HG02678 (cell line): ENCODE measurements at regions not wholly inside any gene's neighbourhood (a gene's known extent, or its start where the extent isn't known, plus 50 kb on each side); places are given as distances from the start of the nearest gene placed in this dataset.

Source experiments
- ATAC-seq: cut with Tn5 transposase; IDR thresholded peaks from one replicate; pipeline ENCODE4 v1.9.1; 2021; ENCODE audit warnings: mild to moderate bottlenecking, moderate library complexity; ENCODE audit not compliant: unreplicated experiment

- no peak for ATAC-seq
These were observed 249.7 kb upstream of the HS3ST5 start for GRCh38 chr6:114592506-114592905.

- ATAC-seq = no peak
These were observed 245.9 kb upstream of the HS3ST5 start for GRCh38 chr6:114588726-114589125.

DNA sequence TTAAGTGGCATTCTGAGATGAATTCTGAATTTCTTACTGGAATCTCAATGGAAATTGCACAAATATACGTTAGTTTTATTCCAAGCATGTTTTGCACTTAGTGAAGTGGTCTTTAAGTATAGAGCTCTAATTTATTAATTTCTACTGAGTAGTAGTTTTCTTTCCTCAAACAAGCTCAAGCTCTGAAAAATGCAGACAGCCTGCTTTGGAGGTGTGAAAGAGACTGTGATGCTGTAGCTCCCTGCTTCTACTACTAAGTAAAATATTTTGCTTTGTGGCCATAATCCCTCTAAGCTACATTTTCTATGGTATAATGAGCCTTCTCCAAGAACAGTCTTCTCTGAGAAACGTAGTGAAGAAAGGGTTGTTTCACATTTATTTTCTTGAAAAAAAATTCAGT, 243.5 kb upstream of the HS3ST5 start:
- ATAC-seq = no peak

GRCh38 chr6:114581293-114581692, 238.5 kb upstream of the HS3ST5 start:
- ATAC-seq = no peak

- ATAC-seq = no peak
These were observed 238.1 kb upstream of the HS3ST5 start for GRCh38 chr6:114580882-114581281.

- ATAC-seq = no peak
These were observed 236.7 kb upstream of the HS3ST5 start for GRCh38 chr6:114579486-114579885.

DNA sequence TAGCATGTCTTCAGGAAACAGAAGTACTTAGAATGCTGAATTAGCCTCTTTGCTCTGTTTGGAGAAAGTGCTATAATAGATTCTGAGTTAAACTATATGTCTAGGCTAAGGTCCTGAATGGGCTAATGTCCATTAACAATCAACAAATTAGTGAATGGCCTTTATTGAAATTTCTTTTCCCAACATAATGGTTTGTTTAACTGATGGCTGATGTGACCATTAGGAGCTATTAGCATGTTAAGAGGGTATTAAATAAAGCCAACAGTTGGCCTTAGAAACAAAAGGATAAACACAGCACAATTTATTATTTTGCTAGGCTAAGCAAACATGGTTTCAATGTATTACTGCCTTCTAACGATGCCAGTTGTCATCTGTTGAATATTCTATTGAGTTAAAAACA, 234.3 kb upstream of the HS3ST5 start:
- ATAC-seq = no peak

DNA sequence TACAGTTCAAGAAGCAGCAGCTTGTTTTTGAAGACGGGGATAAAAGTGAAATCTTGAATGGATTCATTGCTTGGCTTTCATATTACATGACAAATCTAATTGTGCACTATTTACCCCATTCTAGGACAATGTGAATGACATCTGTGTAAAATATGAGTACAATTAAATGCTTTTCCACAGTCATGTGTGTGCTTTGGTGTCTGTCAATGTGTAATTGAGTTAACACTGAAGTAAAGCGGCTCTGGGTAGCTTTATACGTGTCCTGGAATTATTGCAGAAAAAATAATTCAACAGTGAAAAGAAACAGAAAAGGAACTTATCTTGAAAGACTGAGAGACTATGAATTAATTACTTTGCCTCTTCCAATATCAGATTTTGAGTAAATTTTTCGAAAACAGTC, 233.5 kb upstream of the HS3ST5 start:
- no peak for ATAC-seq

GRCh38 chr6:114569669-114570068, 226.8 kb upstream of the HS3ST5 start:
- ATAC-seq = no peak

- ATAC-seq = no peak
These were observed 221.6 kb upstream of the HS3ST5 start for GRCh38 chr6:114564302-114564933.

DNA sequence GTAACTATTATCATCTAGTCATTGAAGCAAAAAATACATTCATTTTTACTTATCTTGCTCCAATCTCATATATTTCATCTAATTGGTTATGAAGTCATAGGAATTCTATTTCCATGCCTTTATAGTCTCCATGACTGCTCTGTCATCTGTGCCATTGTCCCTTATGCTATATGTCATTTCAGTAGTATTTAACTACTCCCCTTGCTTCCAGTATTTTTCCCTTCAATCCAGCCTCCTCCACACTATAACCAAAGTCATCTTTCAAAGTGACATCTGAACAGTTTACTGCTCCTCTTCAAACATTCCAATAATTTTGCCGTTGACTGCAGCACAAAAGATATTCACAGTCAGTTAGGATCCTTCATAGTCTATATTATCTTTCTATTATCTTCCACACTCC, 216.6 kb upstream of the HS3ST5 start:
- ATAC-seq = no peak

DNA sequence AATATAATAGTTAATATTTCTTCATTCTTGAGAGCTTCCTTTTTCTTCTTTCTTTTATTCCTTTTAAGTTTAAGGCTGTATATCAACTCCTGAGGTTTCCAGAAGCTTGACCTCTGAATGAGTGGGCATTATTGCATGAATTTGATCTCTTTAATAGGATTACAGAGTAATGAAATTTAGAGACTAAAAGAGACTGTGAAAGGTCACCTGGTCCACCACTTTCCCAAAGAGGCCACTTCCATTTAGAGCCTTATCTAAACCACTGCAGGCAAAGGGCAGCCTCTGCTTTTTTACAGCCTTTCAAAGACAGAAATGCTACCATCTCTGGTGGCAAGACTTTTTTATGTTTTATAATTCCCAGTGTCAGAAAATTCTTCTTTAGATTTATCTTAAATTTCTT, 215.3 kb upstream of the HS3ST5 start:
- ATAC-seq = no peak

GRCh38 chr6:114556846-114557488, 214.1 kb upstream of the HS3ST5 start:
- no peak for ATAC-seq

- ATAC-seq = no peak
These were observed 207.5 kb upstream of the HS3ST5 start for GRCh38 chr6:114550316-114550715.

GRCh38 chr6:114543696-114544095, 200.9 kb upstream of the HS3ST5 start:
- ATAC-seq = no peak

- no peak for ATAC-seq
These were observed 199.0 kb upstream of the HS3ST5 start for GRCh38 chr6:114541794-114542193.

- ATAC-seq = no peak
These were observed 195.2 kb upstream of the HS3ST5 start for GRCh38 chr6:114537977-114538376.

DNA sequence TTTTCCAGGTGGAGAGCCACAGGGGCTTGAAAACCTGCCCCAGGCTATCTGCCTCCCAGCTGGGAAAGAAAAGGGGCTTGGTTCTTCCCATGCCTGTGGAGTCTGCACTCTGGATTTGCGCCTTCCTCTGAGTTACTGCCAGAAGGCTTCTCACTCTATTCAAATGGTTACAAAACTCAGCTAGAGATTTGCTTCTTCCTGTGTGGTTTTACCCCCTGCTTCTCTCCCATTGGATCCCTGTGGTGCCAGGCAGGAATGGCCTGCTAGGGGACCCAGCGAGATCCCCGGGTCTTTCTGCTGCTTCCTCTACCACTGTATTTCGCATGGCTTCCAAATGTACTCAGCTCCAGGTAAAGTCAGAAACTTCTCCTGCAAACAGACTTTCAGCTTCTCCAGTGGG, 192.0 kb upstream of the HS3ST5 start:
- ATAC-seq = no peak

- ATAC-seq = no peak
These were observed 181.3 kb upstream of the HS3ST5 start for GRCh38 chr6:114524081-114524480.

DNA sequence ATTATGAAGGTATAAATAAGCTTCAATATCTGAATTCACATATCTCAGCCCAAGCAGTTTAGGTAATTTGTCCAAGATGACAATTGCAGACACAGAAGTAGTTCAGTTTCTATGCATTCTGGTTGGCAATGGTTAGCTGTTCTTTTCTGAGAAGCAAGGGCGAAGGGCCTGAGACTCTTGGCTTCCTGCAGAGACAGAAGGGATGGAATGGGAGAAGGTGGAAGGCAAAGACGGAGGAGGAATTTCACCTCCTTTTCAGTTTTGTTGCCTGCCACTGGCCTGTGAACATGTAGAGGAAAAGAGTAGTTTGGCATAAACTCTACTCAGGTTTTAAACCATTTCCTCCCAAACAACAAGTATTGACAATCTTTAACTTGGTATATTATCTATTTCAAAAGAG, 180.7 kb upstream of the HS3ST5 start:
- no peak for ATAC-seq

DNA sequence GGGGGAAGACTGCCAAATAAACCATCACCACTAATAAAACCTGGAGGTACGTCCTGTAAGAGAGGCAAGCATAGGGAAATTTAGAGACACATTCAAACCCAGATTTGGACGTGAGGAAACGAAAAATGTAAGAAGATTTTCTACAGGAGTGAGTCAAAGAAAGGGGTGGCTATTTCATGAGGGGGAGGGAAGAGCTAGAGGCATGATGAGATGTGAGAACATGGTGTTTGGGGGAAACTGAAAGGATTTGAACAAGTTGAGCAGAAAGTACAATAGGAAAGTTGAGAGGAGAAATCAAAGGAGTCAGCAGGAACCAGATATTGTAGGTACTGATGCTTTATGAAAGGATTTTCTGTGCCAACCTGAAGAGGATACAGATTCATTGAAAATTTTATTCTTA, 179.1 kb upstream of the HS3ST5 start:
- no peak for ATAC-seq

DNA sequence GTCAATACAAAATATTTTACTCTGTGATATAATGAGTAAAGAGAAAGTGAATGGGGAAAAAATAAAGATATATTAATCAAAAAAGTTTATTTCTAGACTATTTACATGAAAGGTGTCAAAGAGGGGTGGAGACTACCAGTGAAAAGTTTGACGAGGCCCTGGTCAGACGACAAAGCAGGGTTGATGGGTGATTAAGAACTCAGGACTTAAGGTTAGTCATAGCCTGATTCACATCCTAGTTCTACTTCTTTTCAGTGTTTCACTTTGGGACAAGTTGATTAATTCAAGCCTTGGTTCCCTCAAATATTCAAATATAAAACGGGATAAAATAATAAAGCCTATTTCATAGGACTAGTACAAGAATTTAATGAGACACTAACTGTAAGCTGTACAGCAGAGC, 178.2 kb upstream of the HS3ST5 start:
- no peak for ATAC-seq

GRCh38 chr6:114514170-114514569, 171.3 kb upstream of the HS3ST5 start:
- no peak for ATAC-seq
